Activated T-cell treated with anti-CD3 and anti-CD28 coated beads, Interleukin-2, amount 50 U/mL, for 4 hours (primary cell): ENCODE measurements at regions not wholly inside any gene's neighbourhood (a gene's known extent, or its start where the extent isn't known, plus 50 kb on each side); places are given as distances from the start of the nearest gene placed in this dataset.

Experiments
- ATAC-seq, 2 donors: fragments of 200-7000 bp; cut with Tn5 transposase; one replicate each; pipeline ENCODE4 v1.10.0; 2021
- DNase-seq: peaks from one replicate; pipeline ENCODE4 v3.0.0-alpha.2; 2020
- H3K27me3 Mint-ChIP-seq: one replicate; pipeline ENCODE4 v1.8.0; 2021; ENCODE audit warnings: low read depth, mixed read lengths
- H3K36me3 Mint-ChIP-seq: one replicate; pipeline ENCODE4 v1.8.0; 2022; ENCODE audit warnings: mixed read lengths; ENCODE audit not compliant: insufficient read depth
- H3K4me1 Mint-ChIP-seq: one replicate; pipeline ENCODE4 v1.8.0; 2021; ENCODE audit warnings: low read depth, mixed read lengths
- H3K4me3 Mint-ChIP-seq: one replicate; pipeline ENCODE4 v1.8.0; 2021; ENCODE audit warnings: mild to moderate bottlenecking, moderate library complexity, mixed read lengths
- H3K9me3 Mint-ChIP-seq: one replicate; pipeline ENCODE4 v1.8.0; 2021; ENCODE audit warnings: mixed read lengths

- H3K36me3 Mint-ChIP-seq: no peaks in the 10 kb centered on the region
- H3K4me1 Mint-ChIP-seq: peaks cover 13% of the 10 kb centered on the region
- no peak for DNase-seq
- ATAC-seq: no peak
- H3K4me3 Mint-ChIP-seq: no peak overlapping the region
- peaks cover 2% of the 10 kb centered on the region for H3K9me3 Mint-ChIP-seq
- no peaks in the 10 kb centered on the region for H3K27me3 Mint-ChIP-seq
Observed at GRCh38 chr20:4076671-4077070, 61.3 kb upstream of the RNF24 start.

GRCh38 chr20:4076033-4076432 is 60.7 kb upstream of the RNF24 start:
- DNase-seq: no peak

GRCh38 chr20:4074877-4075455 is 59.6 kb upstream of the RNF24 start:
- H3K4me3 Mint-ChIP-seq: no peak overlapping the region
- no peaks in the 10 kb centered on the region for H3K27me3 Mint-ChIP-seq
- ATAC-seq: no peak
- no peaks in the 10 kb centered on the region for H3K36me3 Mint-ChIP-seq
- no peaks in the 10 kb centered on the region for H3K9me3 Mint-ChIP-seq
- peaks cover 10% of the 10 kb centered on the region for H3K4me1 Mint-ChIP-seq
- DNase-seq: no peak

More at GRCh38 chr20:4076033-4076432, 60.7 kb upstream of the RNF24 start:
- Mint-ChIP-seq H3K36me3 (no peaks in the 10 kb centered on the region), H3K4me1 (peaks cover 10% of the 10 kb centered on the region), H3K27me3 (no peaks in the 10 kb centered on the region), H3K9me3 (no peaks in the 10 kb centered on the region), H3K4me3 (no peak overlapping the region)
- ATAC-seq: no peak

- ATAC-seq: no peak
- DNase-seq: no peak
- peaks cover 10% of the 10 kb centered on the region for H3K4me1 Mint-ChIP-seq
- H3K27me3 Mint-ChIP-seq: no peaks in the 10 kb centered on the region
- no peak overlapping the region for H3K4me3 Mint-ChIP-seq
- H3K9me3 Mint-ChIP-seq: no peaks in the 10 kb centered on the region
- no peaks in the 10 kb centered on the region for H3K36me3 Mint-ChIP-seq
Observed at GRCh38 chr20:4073852-4074741, 58.7 kb upstream of the RNF24 start.

- Mint-ChIP-seq H3K4me1 (no peaks in the 10 kb centered on the region), H3K36me3 (no peaks in the 10 kb centered on the region), H3K9me3 (no peaks in the 10 kb centered on the region), H3K4me3 (no peak overlapping the region), H3K27me3 (no peaks in the 10 kb centered on the region)
- DNase-seq (no peak), ATAC-seq (no peak)
Observed at GRCh38 chr20:4071178-4071693, 55.9 kb upstream of the RNF24 start.

GRCh38 chr20:4070323-4071177 is 55.2 kb upstream of the RNF24 start:
- Mint-ChIP-seq H3K27me3 (no peaks in the 10 kb centered on the region), H3K4me3 (no peak overlapping the region), H3K9me3 (no peaks in the 10 kb centered on the region), H3K36me3 (no peaks in the 10 kb centered on the region), H3K4me1 (no peaks in the 10 kb centered on the region)
- DNase-seq (no peak), ATAC-seq (no peak)

GRCh38 chr20:4069751-4070150 is 54.4 kb upstream of the RNF24 start:
- no peaks in the 10 kb centered on the region for H3K36me3 Mint-ChIP-seq
- DNase-seq: no peak
- no peak for ATAC-seq

GRCh38 chr20:4068708-4069107 is 53.4 kb upstream of the RNF24 start:
- H3K9me3 Mint-ChIP-seq: no peaks in the 10 kb centered on the region
- DNase-seq (no peak), ATAC-seq (no peak)
- H3K36me3 Mint-ChIP-seq: no peaks in the 10 kb centered on the region
- H3K27me3 Mint-ChIP-seq: no peaks in the 10 kb centered on the region
- no peaks in the 10 kb centered on the region for H3K4me1 Mint-ChIP-seq
- H3K4me3 Mint-ChIP-seq: no peak overlapping the region

More at GRCh38 chr20:4069751-4070150, 54.4 kb upstream of the RNF24 start:
- Mint-ChIP-seq H3K27me3 (no peaks in the 10 kb centered on the region), H3K4me3 (no peak overlapping the region), H3K4me1 (no peaks in the 10 kb centered on the region), H3K9me3 (no peaks in the 10 kb centered on the region)

- H3K4me1 Mint-ChIP-seq: no peaks in the 10 kb centered on the region
- ATAC-seq: no peak
Observed at GRCh38 chr20:4067600-4068261, 52.4 kb upstream of the RNF24 start.

GRCh38 chr20:4066551-4066950 is 51.2 kb upstream of the RNF24 start:
- DNase-seq (no peak), ATAC-seq (no peak)
- Mint-ChIP-seq H3K4me1 (peaks cover 2% of the 10 kb centered on the region), H3K9me3 (no peaks in the 10 kb centered on the region), H3K36me3 (no peaks in the 10 kb centered on the region), H3K27me3 (no peaks in the 10 kb centered on the region), H3K4me3 (no peak overlapping the region)

More at GRCh38 chr20:4067600-4068261, 52.4 kb upstream of the RNF24 start:
- no peaks in the 10 kb centered on the region for H3K27me3 Mint-ChIP-seq
- no peaks in the 10 kb centered on the region for H3K36me3 Mint-ChIP-seq
- DNase-seq: no peak
- H3K4me3 Mint-ChIP-seq: no peak overlapping the region
- H3K9me3 Mint-ChIP-seq: no peaks in the 10 kb centered on the region

GRCh38 chr20:4065391-4065844 is 50.1 kb upstream of the RNF24 start:
- Mint-ChIP-seq H3K9me3 (no peaks in the 10 kb centered on the region), H3K4me1 (peaks cover 2% of the 10 kb centered on the region), H3K27me3 (no peaks in the 10 kb centered on the region), H3K36me3 (no peaks in the 10 kb centered on the region), H3K4me3 (no peak overlapping the region)
- DNase-seq: no peak
- ATAC-seq: no peak
